Panc1 (cell line): ENCODE measurements at regions not wholly inside any gene's neighbourhood (a gene's known extent, or its start where the extent isn't known, plus 50 kb on each side); places are given as distances from the start of the nearest gene placed in this dataset.

ENCODE experiments used
- ATAC-seq: fragments of 200-7000 bp; cut with Tn5 transposase; 2 replicates; pipeline ENCODE4 v1.9.1; 2020; ENCODE audit warnings: mild to moderate bottlenecking, moderate library complexity
- BruUV-seq: library from RNA; stranded (reverse); fragments of 400-500 nt; replicated peaks from 2 replicates; lab custom pipeline; 2021; lab: Mats Ljungman, UMichigan
- CTCF ChIA-PET: fragments of 300-600 bp; sonication (Branson Sonifier 250); formaldehyde crosslinking; loops from one replicate; lab custom pipeline; 2022; ENCODE audit warnings: antibody characterized with exemption; lab: Charles Lee
- POLR2A ChIA-PET: fragments of 300-600 bp; sonication (Branson Sonifier 250); formaldehyde crosslinking; loops from one replicate; lab custom pipeline; 2022; ENCODE audit warnings: antibody characterized with exemption; lab: Charles Lee
- DNase-seq: peaks from one replicate; pipeline ENCODE4 v3.0.0-alpha.2; 2010; ENCODE audit warnings: low read depth, low spot score
- H3K27ac ChIP-seq: 2 replicates; pipeline ENCODE4 v1.5.1; 2011; ENCODE audit warnings: mild to moderate bottlenecking, low read length, inconsistent platforms
- H3K27me3 ChIP-seq: fragments of 200-500 bp; sonication (Bioruptor generic); 2 replicates; pipeline ENCODE4 v1.6.0; 2014; ENCODE audit warnings: low read length, inconsistent platforms; ENCODE audit not compliant: control insufficient read depth, insufficient read depth
- H3K36me3 ChIP-seq: fragments of 200-500 bp; sonication (Bioruptor generic); 2 replicates; pipeline ENCODE4 v1.5.1; 2014; ENCODE audit warnings: inconsistent platforms, mild to moderate bottlenecking, low read length, moderate library complexity; ENCODE audit not compliant: control insufficient read depth, insufficient read depth
- H3K4me1 ChIP-seq: 2 replicates; pipeline ENCODE4 v1.5.1; 2011; ENCODE audit warnings: inconsistent platforms, mild to moderate bottlenecking, low read length, moderate library complexity; ENCODE audit not compliant: control insufficient read depth, insufficient read depth
- H3K4me3 ChIP-seq, 2 experiments: 2 replicates each; pipeline ENCODE4 v1.5.1; 2011 to 2012; ENCODE audit warnings: low read depth in 2 of 2, low read length in 2 of 2, mild to moderate bottlenecking in 2 of 2, inconsistent platforms in 1 of 2, moderate library complexity in 1 of 2
- H3K9me3 ChIP-seq: fragments of 200-500 bp; sonication (Bioruptor generic); 2 replicates; pipeline ENCODE4 v1.5.1; 2014; ENCODE audit warnings: low read depth, mild to moderate bottlenecking, inconsistent platforms, low read length, moderate library complexity; ENCODE audit not compliant: control insufficient read depth, insufficient read depth
- CTCF ChIP-seq: fragments of 450-650 bp; IDR thresholded peaks from 2 replicates; pipeline ENCODE4 v1.5.1; 2017; ENCODE audit warnings: mild to moderate bottlenecking
- POLR2AphosphoS5 ChIP-seq: IDR thresholded peaks from 2 replicates; pipeline ENCODE4 v1.6.1; 2012; ENCODE audit warnings: mild to moderate bottlenecking, low read depth, low read length, moderate library complexity
- REST ChIP-seq, 2 experiments: IDR thresholded peaks; 2 replicates each; pipeline ENCODE4 v1.6.1; 2011 to 2012; ENCODE audit warnings: low read depth in 2 of 2, control low read depth in 1 of 2, low read length in 1 of 2, mild to moderate bottlenecking in 1 of 2, moderate library complexity in 1 of 2; ENCODE audit not compliant: insufficient read depth in 1 of 2
- SIN3A ChIP-seq: IDR thresholded peaks from 2 replicates; pipeline ENCODE4 v1.6.1; 2012; ENCODE audit warnings: low read depth, mild to moderate bottlenecking, low read length, moderate library complexity, borderline replicate concordance; ENCODE audit not compliant: insufficient read depth
- TCF7L2 ChIP-seq: IDR thresholded peaks from 2 replicates; pipeline ENCODE4 v1.6.1; 2011; ENCODE audit warnings: mild to moderate bottlenecking, low read depth, low read length, inconsistent platforms
- in situ Hi-C: cut with HindIII; loops from 2 replicates; pipeline ENCODE4 v1.10.0; 2016; ENCODE audit warnings: low sequenced_read_pairs, low pct_unique_long_range_greater_than_20kb
- intact Hi-C: fragments of 100-400 bp; cut with micrococcal nuclease; formaldehyde crosslinking; loops from one replicate; pipeline ENCODE4 v1.10.0; 2022; ENCODE audit not compliant: unreplicated experiment

- no peak for DNase-seq
- BruUV-seq: no TSS peak
- TF ChIP-seq POLR2AphosphoS5: no peak
- no peak for TF ChIP-seq TCF7L2
- no peak for TF ChIP-seq REST (IDR thresholded peaks at IDR 0.05; ENCODE audit: insufficient read depth in 1 of 2, low read depth in 2 of 2, low read length in 1 of 2)
- no peak for TF ChIP-seq CTCF
- no peak for TF ChIP-seq SIN3A
- H3K4me3 ChIP-seq: no peak overlapping the region
- CTCF ChIA-PET: interaction anchor here (0.6 to 0.7 kb wide), 2 partner anchors 298 to 466 kb away, joined by 4 to 5 read pairs; no protein-coding TSS in a partner anchor
- no peaks in the 10 kb centered on the region for H3K36me3 ChIP-seq
- intact Hi-C loops: no loop called here
- no peak for ATAC-seq
- H3K27ac ChIP-seq: no peak overlapping the region
- H3K9me3 ChIP-seq: no peaks in the 10 kb centered on the region
- H3K27me3 ChIP-seq: no peaks in the 10 kb centered on the region; the same call in 1 of the 2 replicates
- POLR2A ChIA-PET: no interaction called here
- in situ Hi-C loops: no loop called here
- no peaks in the 10 kb centered on the region for H3K4me1 ChIP-seq
Observed at GRCh38 chr1:112253366-112253765, 142.6 kb upstream of the CTTNBP2NL start.

- Histone ChIP-seq H3K27ac (no peak overlapping the region), H3K4me1 (no peaks in the 10 kb centered on the region), H3K36me3 (no peaks in the 10 kb centered on the region), H3K27me3 (peaks cover 2% of the 10 kb centered on the region; the same call in 1 of the 2 replicates), H3K4me3 (no peak overlapping the region), H3K9me3 (no peaks in the 10 kb centered on the region)
- DNase-seq (no peak), ATAC-seq (no peak)
- intact Hi-C loops: no loop called here
- ChIA-PET CTCF (no interaction called here), POLR2A (no interaction called here)
- in situ Hi-C loops: no loop called here
- no peak for TF ChIP-seq REST (IDR thresholded peaks at IDR 0.05; ENCODE audit: insufficient read depth in 1 of 2, low read depth in 2 of 2, low read length in 1 of 2)
- TF ChIP-seq TCF7L2: no peak
- no peak for TF ChIP-seq SIN3A
- no peak for TF ChIP-seq POLR2AphosphoS5
- TF ChIP-seq CTCF: no peak
- BruUV-seq: no TSS peak
Observed at GRCh38 chr1:112255080-112255479, 140.9 kb upstream of the CTTNBP2NL start.
